Stimulated activated CD4-positive, alpha-beta T cell treated with anti-CD3 and anti-CD28 coated beads, Interleukin-1b, Interleukin-23, amount 100 ng/mL, for 24 hours (primary cell): ENCODE measurements at regions not wholly inside any gene's neighbourhood (a gene's known extent, or its start where the extent isn't known, plus 50 kb on each side); places are given as distances from the start of the nearest gene placed in this dataset.
"Not testable (repeated sequence)": the region's sequence is repeated elsewhere in the genome, so short reads cannot be mapped to it uniquely, and the experiment has no call there.

ENCODE experiments used
- DNase-seq, 4 experiments: peaks; one replicate each; pipeline ENCODE4 v3.0.0-alpha.2; 2020; ENCODE audit warnings: low read depth in 4 of 4, low spot score in 1 of 4

- DNase-seq = no peak
These were observed 481.6 kb downstream of the PCNX1 start for GRCh38 chr14:71388862-71389261.

- DNase-seq = no peak
These were observed 487.1 kb downstream of the PCNX1 start for GRCh38 chr14:71394386-71394785.

- DNase-seq = no peak
These were observed 487.9 kb downstream of the PCNX1 start for GRCh38 chr14:71395151-71395604.

GRCh38 chr14:71395636-71396035 lies 488.4 kb downstream of the PCNX1 start:
- no peak for DNase-seq

- DNase-seq = no peak
These were observed 488.9 kb downstream of the PCNX1 start for GRCh38 chr14:71396050-71396677.

GRCh38 chr14:71397371-71397770 lies 490.1 kb downstream of the PCNX1 start:
- DNase-seq = no peak

GRCh38 chr14:71398450-71398849 lies 491.2 kb downstream of the PCNX1 start:
- DNase-seq = no peak

GRCh38 chr14:71399057-71399487 lies 491.8 kb downstream of the PCNX1 start:
- no peak for DNase-seq

- DNase-seq = no peak
These were observed 493.6 kb downstream of the PCNX1 start for GRCh38 chr14:71400871-71401321.

- DNase-seq = not testable (repeated sequence)
These were observed 495.2 kb downstream of the PCNX1 start for GRCh38 chr14:71402415-71402814.

GRCh38 chr14:71403656-71404055 lies 496.4 kb downstream of the PCNX1 start:
- DNase-seq = no peak

- no peak for DNase-seq
These were observed 498.4 kb downstream of the PCNX1 start for GRCh38 chr14:71405676-71406075.

- DNase-seq = no peak
These were observed 501.2 kb downstream of the PCNX1 start for GRCh38 chr14:71408362-71409030.

GRCh38 chr14:71410578-71411284 lies 503.5 kb downstream of the PCNX1 start:
- no peak for DNase-seq

GRCh38 chr14:71411285-71411595 lies 504.0 kb downstream of the PCNX1 start:
- DNase-seq = no peak

- no peak for DNase-seq
These were observed 504.5 kb downstream of the PCNX1 start for GRCh38 chr14:71411738-71412137.

GRCh38 chr14:71414631-71415403 lies 507.6 kb downstream of the PCNX1 start:
- DNase-seq = no peak

GRCh38 chr14:71415404-71415690 lies 508.1 kb downstream of the PCNX1 start:
- no peak for DNase-seq

GRCh38 chr14:71416392-71416791 lies 509.1 kb downstream of the PCNX1 start:
- DNase-seq = no peak

- DNase-seq = no peak
These were observed 511.4 kb downstream of the PCNX1 start for GRCh38 chr14:71418532-71419245.

GRCh38 chr14:71423481-71423880 lies 508.7 kb upstream of the RGS6 start:
- no peak for DNase-seq
